Peyer's patch (tissue), 4 donors: ENCODE measurements at regions not wholly inside any gene's neighbourhood (a gene's known extent, or its start where the extent isn't known, plus 50 kb on each side); places are given as distances from the start of the nearest gene placed in this dataset.
"Not testable (repeated sequence)": the region's sequence is repeated elsewhere in the genome, so short reads cannot be mapped to it uniquely, and the experiment has no call there.

Source experiments
- DNase-seq, 3 donors: peaks; one replicate each; pipeline ENCODE4 v3.0.0-alpha.2; 2017 to 2019
- H3K27ac ChIP-seq, 4 donors: fragments of 200-600 bp; sonication (generic); one replicate each; pipeline ENCODE4 v1.5.1; 2016 to 2019
- H3K27me3 ChIP-seq, 2 donors: fragments of 200-600 bp; sonication (generic); one replicate each; pipeline ENCODE4 v1.5.1; 2019
- H3K36me3 ChIP-seq, 3 donors: fragments of 200-600 bp; sonication (generic); one replicate each; pipeline ENCODE4 v1.5.1; 2016 to 2019
- H3K4me1 ChIP-seq, 4 donors: fragments of 200-600 bp; sonication (generic); one replicate each; pipeline ENCODE4 v1.5.1; 2016 to 2019
- H3K4me3 ChIP-seq, 4 donors: fragments of 200-600 bp; sonication (generic); 1 replicate in 3 of 4; 2 replicates in 1 of 4; pipeline ENCODE4 v1.5.1; 2016 to 2019; ENCODE audit warnings: mild to moderate bottlenecking in 1 of 4
- H3K9me3 ChIP-seq, 4 donors: fragments of 200-600 bp; sonication (generic); one replicate each; pipeline ENCODE4 v1.5.1; 2016 to 2019; ENCODE audit warnings: mild to moderate bottlenecking in 1 of 4
- CTCF ChIP-seq, 6 experiments: fragments of 450-650 bp in 4 of 6; fragments of 200-600 bp in 2 of 6; sonication (generic) in 1 of 6; IDR thresholded peaks; one replicate each; pipeline ENCODE4 v1.5.1; 2017 to 2019; ENCODE audit warnings: antibody characterized with exemption in 6 of 6, mild to moderate bottlenecking in 3 of 6, moderate library complexity in 1 of 6
- POLR2A ChIP-seq, 2 donors: fragments of 450-650 bp; IDR thresholded peaks; one replicate each; pipeline ENCODE4 v1.5.1; 2017; ENCODE audit warnings: antibody characterized with exemption in 2 of 2, mild to moderate bottlenecking in 2 of 2, moderate library complexity in 2 of 2

GRCh38 chr4:55028196-55028595 is 97.2 kb downstream of the KDR start:
- TF ChIP-seq POLR2A (IDR thresholded peaks at IDR 0.05): no peak
- no peaks in the 10 kb centered on the region for H3K4me1 ChIP-seq
- H3K27ac ChIP-seq: no peak overlapping the region
- H3K27me3 ChIP-seq: no peaks in the 10 kb centered on the region
- no peaks in the 10 kb centered on the region for H3K9me3 ChIP-seq
- H3K4me3 ChIP-seq: no peak overlapping the region
- H3K36me3 ChIP-seq: no peaks in the 10 kb centered on the region
- DNase-seq: no peak

GRCh38 chr4:55027596-55027995 is 97.8 kb downstream of the KDR start:
- no peak overlapping the region for H3K27ac ChIP-seq
- no peak for TF ChIP-seq CTCF (IDR thresholded peaks at IDR 0.05)
- TF ChIP-seq POLR2A (IDR thresholded peaks at IDR 0.05): no peak
- no peaks in the 10 kb centered on the region for H3K36me3 ChIP-seq
- H3K4me3 ChIP-seq: no peak overlapping the region
- no peaks in the 10 kb centered on the region for H3K27me3 ChIP-seq
- no peak for DNase-seq
- no peaks in the 10 kb centered on the region for H3K4me1 ChIP-seq
- H3K9me3 ChIP-seq: no peaks in the 10 kb centered on the region

GRCh38 chr4:55025456-55025855 is 99.9 kb downstream of the KDR start:
- not testable (repeated sequence) for H3K36me3 ChIP-seq, H3K4me3 ChIP-seq, DNase-seq, H3K4me1 ChIP-seq, H3K9me3 ChIP-seq, H3K27me3 ChIP-seq, H3K27ac ChIP-seq

- no peaks in the 10 kb centered on the region for H3K4me1 ChIP-seq
- no peaks in the 10 kb centered on the region for H3K36me3 ChIP-seq
- no peak for TF ChIP-seq CTCF (IDR thresholded peaks at IDR 0.05)
- no peak for TF ChIP-seq POLR2A (IDR thresholded peaks at IDR 0.05)
- no peak overlapping the region for H3K4me3 ChIP-seq
- DNase-seq: no peak
- no peak overlapping the region for H3K27ac ChIP-seq
- no peaks in the 10 kb centered on the region for H3K27me3 ChIP-seq
- no peaks in the 10 kb centered on the region for H3K9me3 ChIP-seq
Measured at GRCh38 chr4:55023030-55023429, 102.4 kb downstream of the KDR start.

- no peak overlapping the region for H3K4me3 ChIP-seq
- H3K27me3 ChIP-seq: no peaks in the 10 kb centered on the region
- H3K36me3 ChIP-seq: no peaks in the 10 kb centered on the region
- H3K4me1 ChIP-seq: no peaks in the 10 kb centered on the region
- H3K27ac ChIP-seq: no peak overlapping the region
- TF ChIP-seq CTCF (IDR thresholded peaks at IDR 0.05) (no peak), POLR2A (IDR thresholded peaks at IDR 0.05) (no peak)
- DNase-seq: no peak
- no peaks in the 10 kb centered on the region for H3K9me3 ChIP-seq
Measured at GRCh38 chr4:55021214-55021613, 104.2 kb downstream of the KDR start.

GRCh38 chr4:55020131-55020530 is 105.3 kb downstream of the KDR start:
- H3K27me3 ChIP-seq: no peaks in the 10 kb centered on the region
- H3K9me3 ChIP-seq: no peaks in the 10 kb centered on the region
- no peak for DNase-seq
- H3K4me1 ChIP-seq: no peaks in the 10 kb centered on the region
- H3K4me3 ChIP-seq: no peak overlapping the region
- TF ChIP-seq POLR2A (IDR thresholded peaks at IDR 0.05) (no peak), CTCF (IDR thresholded peaks at IDR 0.05) (no peak)
- H3K36me3 ChIP-seq: no peaks in the 10 kb centered on the region
- H3K27ac ChIP-seq: no peak overlapping the region

GRCh38 chr4:55018978-55019377 is 106.4 kb downstream of the KDR start:
- H3K9me3 ChIP-seq: no peaks in the 10 kb centered on the region
- no peak overlapping the region for H3K4me3 ChIP-seq
- H3K27me3 ChIP-seq: no peaks in the 10 kb centered on the region
- DNase-seq: no peak
- H3K36me3 ChIP-seq: no peaks in the 10 kb centered on the region
- no peaks in the 10 kb centered on the region for H3K4me1 ChIP-seq
- TF ChIP-seq CTCF (IDR thresholded peaks at IDR 0.05): no peak
- no peak for TF ChIP-seq POLR2A (IDR thresholded peaks at IDR 0.05)
- no peak overlapping the region for H3K27ac ChIP-seq
